NB4 (cell line): ENCODE measurements at regions not wholly inside any gene's neighbourhood (a gene's known extent, or its start where the extent isn't known, plus 50 kb on each side); places are given as distances from the start of the nearest gene placed in this dataset.

ENCODE experiments used
- CTCF ChIP-seq: IDR thresholded peaks from one replicate; pipeline ENCODE4 v1.5.1; 2012; ENCODE audit warnings: low read depth, low read length
- POLR2A ChIP-seq: IDR thresholded peaks from 2 replicates; pipeline ENCODE4 v1.6.1; 2011; ENCODE audit warnings: mild to moderate bottlenecking; ENCODE audit not compliant: insufficient read length; ENCODE audit errors: extremely low read depth

GRCh38 chr4:165780735-165781134 is 92.3 kb upstream of the TLL1 start:
- no peak for TF ChIP-seq CTCF
- no peak for TF ChIP-seq POLR2A
